ENCODE measurements at regions not wholly inside any gene's neighbourhood (a gene's known extent, or its start where the extent isn't known, plus 50 kb on each side); places are given as distances from the start of the nearest gene placed in this dataset.

- peaks cover 14% of the 10 kb centered on the region for H3K4me1 Mint-ChIP-seq (ENCODE audit: low read depth)
These were observed 142.3 kb downstream of the KLF12 start for GRCh38 chr13:73991884-73992283.

GRCh38 chr13:73991384-73991783 is 142.8 kb downstream of the KLF12 start:
- H3K9me3 Mint-ChIP-seq = no peaks in the 10 kb centered on the region
- DNase-seq (ENCODE audit: low spot score) = no peak
- intact Hi-C loops (cut with micrococcal nuclease) = no loop called here
- H3K4me3 Mint-ChIP-seq = no peak overlapping the region
- peaks cover 17% of the 10 kb centered on the region for H3K4me1 Mint-ChIP-seq (ENCODE audit: low read depth)
- H3K36me3 Mint-ChIP-seq (ENCODE audit: low read depth) = peaks cover 13% of the 10 kb centered on the region
- no peak overlapping the region for H3K27ac Mint-ChIP-seq
- H3K27me3 Mint-ChIP-seq (ENCODE audit: insufficient read depth) = no peaks in the 10 kb centered on the region

More at GRCh38 chr13:73991884-73992283, 142.3 kb downstream of the KLF12 start:
- Mint-ChIP-seq H3K27me3 (ENCODE audit: insufficient read depth) (no peaks in the 10 kb centered on the region), H3K36me3 (ENCODE audit: low read depth) (peaks cover 12% of the 10 kb centered on the region), H3K4me3 (no peak overlapping the region), H3K9me3 (no peaks in the 10 kb centered on the region), H3K27ac (no peak overlapping the region)
- DNase-seq (ENCODE audit: low spot score) = no peak
- intact Hi-C loops (cut with micrococcal nuclease) = no loop called here

- intact Hi-C loops (cut with micrococcal nuclease) = loop anchor here (5.0 kb wide), 3 partner anchors 38 to 298 kb away; no protein-coding TSS in a partner anchor
- no peak overlapping the region for H3K27ac Mint-ChIP-seq
These were observed 144.9 kb downstream of the KLF12 start for GRCh38 chr13:73989244-73989843.

GRCh38 chr13:73988461-73988860 is 145.7 kb downstream of the KLF12 start:
- Mint-ChIP-seq H3K4me1 (ENCODE audit: low read depth) (peaks cover 36% of the 10 kb centered on the region), H3K27ac (no peak overlapping the region), H3K27me3 (ENCODE audit: insufficient read depth) (no peaks in the 10 kb centered on the region), H3K4me3 (no peak overlapping the region), H3K36me3 (ENCODE audit: low read depth) (peaks cover 13% of the 10 kb centered on the region), H3K9me3 (no peaks in the 10 kb centered on the region)
- no peak for DNase-seq (ENCODE audit: low spot score)
- intact Hi-C loops (cut with micrococcal nuclease) = loop anchor here (5.0 kb wide), 3 partner anchors 39 to 299 kb away; no protein-coding TSS in a partner anchor

More at GRCh38 chr13:73989244-73989843, 144.9 kb downstream of the KLF12 start:
- Mint-ChIP-seq H3K9me3 (no peaks in the 10 kb centered on the region), H3K4me1 (ENCODE audit: low read depth) (peaks cover 35% of the 10 kb centered on the region), H3K27me3 (ENCODE audit: insufficient read depth) (no peaks in the 10 kb centered on the region), H3K36me3 (ENCODE audit: low read depth) (peaks cover 16% of the 10 kb centered on the region), H3K4me3 (no peak overlapping the region)
- DNase-seq (ENCODE audit: low spot score) = no peak

- DNase-seq (ENCODE audit: low spot score) = no peak
- Mint-ChIP-seq H3K27me3 (ENCODE audit: insufficient read depth) (no peaks in the 10 kb centered on the region), H3K36me3 (ENCODE audit: low read depth) (peaks cover 11% of the 10 kb centered on the region), H3K4me3 (no peak overlapping the region), H3K4me1 (ENCODE audit: low read depth) (peaks cover 36% of the 10 kb centered on the region), H3K27ac (peak overlapping the region; percentile 40), H3K9me3 (no peaks in the 10 kb centered on the region)
- intact Hi-C loops (cut with micrococcal nuclease) = loop anchor here (5.0 kb wide), 3 partner anchors 40 to 300 kb away; no protein-coding TSS in a partner anchor
These were observed 146.6 kb downstream of the KLF12 start for GRCh38 chr13:73987618-73988017.

GRCh38 chr13:73985783-73986182 is 148.4 kb downstream of the KLF12 start:
- Mint-ChIP-seq H3K4me3 (peak overlapping the region; percentile 69), H3K9me3 (no peaks in the 10 kb centered on the region), H3K36me3 (ENCODE audit: low read depth) (peaks cover 6% of the 10 kb centered on the region), H3K27me3 (ENCODE audit: insufficient read depth) (no peaks in the 10 kb centered on the region), H3K27ac (peak overlapping the region; percentile 79), H3K4me1 (ENCODE audit: low read depth) (peaks cover 36% of the 10 kb centered on the region)
- intact Hi-C loops (cut with micrococcal nuclease) = loop anchor here (1.0 to 5.0 kb wide), 7 partner anchors 41 to 302 kb away; partner anchors contain the start of gene KLF12
- no peak for DNase-seq (ENCODE audit: low spot score)

- Mint-ChIP-seq H3K27me3 (ENCODE audit: insufficient read depth) (no peaks in the 10 kb centered on the region), H3K36me3 (ENCODE audit: low read depth) (peaks cover 7% of the 10 kb centered on the region), H3K4me1 (ENCODE audit: low read depth) (peaks cover 36% of the 10 kb centered on the region), H3K9me3 (no peaks in the 10 kb centered on the region), H3K4me3 (peak overlapping the region; percentile 69), H3K27ac (peak overlapping the region; percentile 79)
- peak; percentile 48 for DNase-seq (ENCODE audit: low spot score)
- intact Hi-C loops (cut with micrococcal nuclease) = loop anchor here (1.0 to 5.0 kb wide), 7 partner anchors 40 to 302 kb away; partner anchors contain the start of gene KLF12
These were observed 149.1 kb downstream of the KLF12 start for GRCh38 chr13:73984949-73985691.

- intact Hi-C loops (cut with micrococcal nuclease) = loop anchor here (2.0 kb wide), 3 partner anchors 39 to 151 kb away; partner anchors contain the start of gene KLF12
- no peak for DNase-seq (ENCODE audit: low spot score)
- Mint-ChIP-seq H3K4me3 (no peak overlapping the region), H3K36me3 (ENCODE audit: low read depth) (peaks cover 7% of the 10 kb centered on the region), H3K27me3 (ENCODE audit: insufficient read depth) (no peaks in the 10 kb centered on the region), H3K9me3 (no peaks in the 10 kb centered on the region), H3K27ac (no peak overlapping the region), H3K4me1 (ENCODE audit: low read depth) (peaks cover 31% of the 10 kb centered on the region)
These were observed 150.0 kb downstream of the KLF12 start for GRCh38 chr13:73984201-73984600.

- intact Hi-C loops (cut with micrococcal nuclease) = no loop called here
- Mint-ChIP-seq H3K27me3 (ENCODE audit: insufficient read depth) (no peaks in the 10 kb centered on the region), H3K4me3 (no peak overlapping the region), H3K36me3 (ENCODE audit: low read depth) (peaks cover 9% of the 10 kb centered on the region), H3K27ac (no peak overlapping the region), H3K9me3 (no peaks in the 10 kb centered on the region), H3K4me1 (ENCODE audit: low read depth) (peaks cover 29% of the 10 kb centered on the region)
- no peak for DNase-seq (ENCODE audit: low spot score)
These were observed 151.1 kb downstream of the KLF12 start for GRCh38 chr13:73983109-73983508.

- no peak for DNase-seq (ENCODE audit: low spot score)
- intact Hi-C loops (cut with micrococcal nuclease) = no loop called here
- H3K9me3 Mint-ChIP-seq = no peaks in the 10 kb centered on the region
- no peaks in the 10 kb centered on the region for H3K27me3 Mint-ChIP-seq (ENCODE audit: insufficient read depth)
- H3K27ac Mint-ChIP-seq = no peak overlapping the region
- peaks cover 8% of the 10 kb centered on the region for H3K36me3 Mint-ChIP-seq (ENCODE audit: low read depth)
- H3K4me1 Mint-ChIP-seq (ENCODE audit: low read depth) = peaks cover 21% of the 10 kb centered on the region
- no peak overlapping the region for H3K4me3 Mint-ChIP-seq
These were observed 152.6 kb downstream of the KLF12 start for GRCh38 chr13:73981595-73981994.

GRCh38 chr13:73975767-73976166 is 158.4 kb downstream of the KLF12 start:
- no peak for DNase-seq (ENCODE audit: low spot score)
- peaks cover 4% of the 10 kb centered on the region for H3K36me3 Mint-ChIP-seq (ENCODE audit: low read depth)
- intact Hi-C loops (cut with micrococcal nuclease) = no loop called here
- H3K27ac Mint-ChIP-seq = no peak overlapping the region
- H3K4me3 Mint-ChIP-seq = no peak overlapping the region
- no peaks in the 10 kb centered on the region for H3K9me3 Mint-ChIP-seq
- peaks cover 12% of the 10 kb centered on the region for H3K4me1 Mint-ChIP-seq (ENCODE audit: low read depth)
- H3K27me3 Mint-ChIP-seq (ENCODE audit: insufficient read depth) = no peaks in the 10 kb centered on the region

GRCh38 chr13:73974051-73974450 is 160.2 kb downstream of the KLF12 start:
- Mint-ChIP-seq H3K27me3 (ENCODE audit: insufficient read depth) (no peaks in the 10 kb centered on the region), H3K36me3 (ENCODE audit: low read depth) (peaks cover 3% of the 10 kb centered on the region), H3K4me1 (ENCODE audit: low read depth) (peaks cover 12% of the 10 kb centered on the region), H3K4me3 (no peak overlapping the region), H3K27ac (no peak overlapping the region), H3K9me3 (no peaks in the 10 kb centered on the region)
- intact Hi-C loops (cut with micrococcal nuclease) = no loop called here
- DNase-seq (ENCODE audit: low spot score) = no peak

GRCh38 chr13:73973156-73973555 is 161.0 kb downstream of the KLF12 start:
- no peaks in the 10 kb centered on the region for H3K9me3 Mint-ChIP-seq
- intact Hi-C loops (cut with micrococcal nuclease) = no loop called here
- no peaks in the 10 kb centered on the region for H3K27me3 Mint-ChIP-seq (ENCODE audit: insufficient read depth)
- no peak overlapping the region for H3K4me3 Mint-ChIP-seq
- peaks cover 1% of the 10 kb centered on the region for H3K36me3 Mint-ChIP-seq (ENCODE audit: low read depth)
- H3K27ac Mint-ChIP-seq = no peak overlapping the region
- H3K4me1 Mint-ChIP-seq (ENCODE audit: low read depth) = peaks cover 12% of the 10 kb centered on the region
- no peak for DNase-seq (ENCODE audit: low spot score)
